GM12872 (cell line): ENCODE measurements at regions not wholly inside any gene's neighbourhood (a gene's known extent, or its start where the extent isn't known, plus 50 kb on each side); places are given as distances from the start of the nearest gene placed in this dataset.

Experiments
- CTCF ChIP-seq: IDR thresholded peaks from 3 replicates; pipeline ENCODE4 v1.5.1; 2011; ENCODE audit warnings: low read depth, mild to moderate bottlenecking, low read length, moderate library complexity; ENCODE audit not compliant: insufficient read depth

DNA sequence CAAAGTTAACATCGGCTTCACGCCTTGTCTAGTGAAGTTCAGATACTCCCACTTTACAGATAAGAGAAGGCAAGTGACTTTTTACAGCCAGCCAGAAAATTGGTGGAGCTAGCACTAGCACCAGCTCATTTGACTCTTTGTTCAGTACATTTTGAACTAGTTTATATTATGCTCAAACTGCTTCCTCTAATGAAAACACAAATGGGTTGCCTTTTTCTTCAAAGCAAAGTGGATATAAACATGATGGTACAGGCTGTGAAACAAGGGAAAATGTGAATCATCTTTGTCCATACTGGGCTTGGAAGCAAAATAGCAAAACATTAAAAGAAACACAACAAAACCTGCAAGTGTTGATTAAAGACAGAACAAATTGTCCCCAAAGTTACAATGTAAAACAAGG, 99.6 kb upstream of the LHCGR start:
- TF ChIP-seq CTCF: no peak

GRCh38 chr2:48854681-48855080, 99.2 kb upstream of the LHCGR start:
- no peak for TF ChIP-seq CTCF

DNA sequence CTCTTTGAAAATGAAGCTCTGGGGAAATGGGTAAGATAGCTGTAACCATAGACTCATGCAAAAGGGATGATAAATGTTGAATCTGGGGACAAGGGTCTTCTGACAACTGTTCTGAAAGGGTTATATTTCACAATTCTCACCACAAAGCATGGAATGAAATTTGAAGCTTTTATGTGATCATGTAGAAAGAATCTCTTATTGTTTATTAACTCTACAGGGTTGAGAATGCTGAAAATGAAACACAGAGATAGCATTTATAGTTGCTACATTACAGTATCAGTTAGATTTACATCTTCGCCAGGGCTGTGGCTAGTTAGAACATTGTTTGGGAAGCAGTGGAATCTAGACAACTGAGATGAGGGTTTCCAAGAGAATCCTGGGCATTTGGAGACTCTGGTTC, 97.4 kb upstream of the LHCGR start:
- no peak for TF ChIP-seq CTCF

GRCh38 chr2:48851161-48851560, 95.6 kb upstream of the LHCGR start:
- TF ChIP-seq CTCF: no peak

DNA sequence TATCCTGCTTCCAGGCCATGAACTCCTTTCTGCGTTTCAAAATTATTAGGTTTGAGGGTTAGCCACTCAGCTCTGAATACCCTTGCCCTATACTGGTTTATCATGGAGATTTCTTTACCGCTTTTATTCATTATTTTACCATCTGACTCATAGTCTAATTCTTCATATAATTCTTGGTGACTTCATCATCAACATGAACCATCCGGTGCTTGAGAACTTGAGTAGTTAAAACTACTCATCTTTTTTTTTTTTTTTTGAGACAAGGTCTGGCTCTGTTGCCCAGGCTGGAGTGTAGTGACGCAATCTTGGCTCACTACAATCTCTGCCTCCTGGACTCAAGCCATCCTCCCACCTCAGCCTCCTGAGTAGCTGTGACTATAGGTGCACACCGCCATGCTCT, 94.2 kb upstream of the LHCGR start:
- TF ChIP-seq CTCF: no peak

DNA sequence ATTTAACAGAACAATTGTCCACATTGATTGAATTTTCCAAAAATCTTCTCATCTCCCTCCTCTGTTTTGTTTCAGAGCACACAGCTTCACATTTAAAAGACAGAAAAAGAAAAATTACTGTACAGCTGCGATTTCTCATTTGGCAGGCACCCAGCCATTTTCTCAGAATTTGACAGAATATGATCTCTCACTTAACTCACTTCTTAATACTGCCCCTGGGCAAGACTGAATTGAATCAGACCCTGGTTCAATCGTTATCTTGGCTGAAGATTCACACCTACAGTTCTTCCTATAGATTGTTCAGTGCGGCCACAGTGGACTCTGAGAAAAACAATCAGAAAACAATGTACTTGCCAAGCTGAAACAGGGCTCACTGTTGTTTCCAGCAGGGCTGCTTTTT, 90.2 kb upstream of the LHCGR start:
- no peak for TF ChIP-seq CTCF

DNA sequence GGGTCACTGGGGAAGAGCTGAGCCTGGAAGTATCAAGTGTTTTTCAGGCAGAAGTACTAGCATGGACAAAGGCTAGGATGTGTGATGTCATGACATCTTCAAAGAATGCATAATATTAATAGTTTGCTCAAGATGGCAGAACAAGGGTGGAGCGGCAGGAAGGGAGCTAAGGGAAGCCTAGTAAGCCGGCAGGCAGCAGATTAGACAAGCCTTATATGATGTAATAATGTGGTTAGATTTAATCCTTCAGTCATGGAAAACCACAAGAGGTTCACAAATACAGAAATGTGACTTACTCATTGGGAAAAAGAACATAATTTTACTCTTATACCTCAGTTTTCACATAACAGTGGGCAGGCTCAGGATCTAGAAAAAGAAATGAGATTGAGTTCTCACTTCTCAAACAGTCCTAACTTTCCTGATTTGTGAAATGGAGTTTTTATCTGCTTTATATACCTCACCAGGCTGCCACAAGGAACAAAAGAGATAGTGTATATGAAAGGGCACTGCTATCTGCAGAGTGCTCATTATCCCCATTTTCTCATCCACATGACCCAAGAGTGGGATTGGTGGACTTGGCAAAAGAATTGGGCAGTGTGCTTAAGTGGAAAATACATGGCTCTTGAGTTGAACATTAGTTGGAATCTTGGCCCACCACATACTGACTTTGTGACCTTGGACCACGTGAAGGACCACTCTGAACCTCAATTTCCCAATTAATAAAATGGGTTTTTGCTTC, 89.1 kb upstream of the LHCGR start:
- no peak for TF ChIP-seq CTCF
